ENCODE measurements at regions not wholly inside any gene's neighbourhood (a gene's known extent, or its start where the extent isn't known, plus 50 kb on each side); places are given as distances from the start of the nearest gene placed in this dataset.

- DNase-seq: peak in 18 of 51 donors; percentile 0 to 60 (median 12)
Measured at GRCh38 chr5:126339215-126339805, 83.9 kb upstream of the GRAMD2B start.

- DNase-seq: no peak
Measured at GRCh38 chr5:126341906-126342630, 81.1 kb upstream of the GRAMD2B start.

GRCh38 chr5:126348855-126349635 is 74.2 kb upstream of the GRAMD2B start:
- no peak for DNase-seq

GRCh38 chr5:126351153-126351552 is 72.1 kb upstream of the GRAMD2B start:
- DNase-seq: no peak

- DNase-seq: peak in 2 of 51 donors; percentile 16 to 58
Measured at GRCh38 chr5:126354012-126354857, 69.0 kb upstream of the GRAMD2B start.

GRCh38 chr5:126354858-126355731 is 68.1 kb upstream of the GRAMD2B start:
- DNase-seq: no peak

GRCh38 chr5:126355940-126356339 is 67.3 kb upstream of the GRAMD2B start:
- no peak for DNase-seq

- DNase-seq: no peak
Measured at GRCh38 chr5:126357585-126358342, 65.4 kb upstream of the GRAMD2B start.

- DNase-seq: no peak
Measured at GRCh38 chr5:126358525-126358924, 64.7 kb upstream of the GRAMD2B start.

- DNase-seq: no peak
Measured at GRCh38 chr5:126359884-126360283, 63.3 kb upstream of the GRAMD2B start.

GRCh38 chr5:126360467-126360866 is 62.7 kb upstream of the GRAMD2B start:
- no peak for DNase-seq

- DNase-seq: no peak
Measured at GRCh38 chr5:126363658-126364057, 59.6 kb upstream of the GRAMD2B start.

GRCh38 chr5:126364206-126364902 is 58.9 kb upstream of the GRAMD2B start:
- DNase-seq: no peak

- no peak for DNase-seq
Measured at GRCh38 chr5:126365446-126366198, 57.6 kb upstream of the GRAMD2B start.

- DNase-seq: no peak
Measured at GRCh38 chr5:126366199-126366560, 57.0 kb upstream of the GRAMD2B start.

GRCh38 chr5:126368239-126368812 is 54.9 kb upstream of the GRAMD2B start:
- no peak for DNase-seq

- no peak for DNase-seq
Measured at GRCh38 chr5:126369083-126369482, 54.1 kb upstream of the GRAMD2B start.
